Tibial artery (tissue), 4 donors: ENCODE measurements at regions not wholly inside any gene's neighbourhood (a gene's known extent, or its start where the extent isn't known, plus 50 kb on each side); places are given as distances from the start of the nearest gene placed in this dataset.

Experiments
- DNase-seq, 2 donors: peaks; one replicate each; pipeline ENCODE4 v3.0.0-alpha.2; 2019
- H3K27ac ChIP-seq, 2 donors: fragments of 200-600 bp; sonication (generic) in 1 of 2; 1 replicate in 1 of 2; 2 replicates in 1 of 2; pipeline ENCODE4 v1.5.1; 2018 to 2019; ENCODE audit warnings: mild to moderate bottlenecking in 1 of 2
- H3K27me3 ChIP-seq, 2 donors: fragments of 200-600 bp; sonication (generic) in 1 of 2; one replicate each; pipeline versions ENCODE4 v1.5.1 to v1.6.0; 2016 to 2019
- H3K36me3 ChIP-seq, 3 donors: fragments of 200-600 bp; sonication (generic) in 2 of 3; one replicate each; pipeline ENCODE4 v1.5.1; 2016 to 2019; ENCODE audit warnings: mild to moderate bottlenecking in 2 of 3
- H3K4me1 ChIP-seq, 4 donors: fragments of 200-600 bp; sonication (generic) in 2 of 4; 1 replicate in 3 of 4; 2 replicates in 1 of 4; pipeline ENCODE4 v1.5.1; 2016 to 2019
- H3K4me3 ChIP-seq, 2 donors: fragments of 200-600 bp; sonication (generic) in 1 of 2; 1 replicate in 1 of 2; 2 replicates in 1 of 2; pipeline ENCODE4 v1.5.1; 2018 to 2019; ENCODE audit warnings: mild to moderate bottlenecking in 2 of 2
- H3K9me3 ChIP-seq, 3 donors: fragments of 200-600 bp; sonication (generic) in 1 of 3; one replicate each; pipeline ENCODE4 v1.5.1; 2016 to 2019
- intact Hi-C: fragments of 100-400 bp; cut with DNase I; formaldehyde crosslinking; loops from one replicate; pipeline ENCODE4 v1.15.0; 2023; ENCODE audit warnings: low total_unique reads
- TF ChIP-seq, protein P1 (sequence below), 2 experiments: fragments of 200-600 bp in 1 of 2; fragments of 450-650 bp in 1 of 2; IDR thresholded peaks; one replicate each; pipeline ENCODE4 v1.5.1; 2017 to 2019; ENCODE audit warnings: antibody characterized with exemption in 2 of 2, mild to moderate bottlenecking in 1 of 2, moderate library complexity in 1 of 2

- H3K4me3 ChIP-seq: no peak overlapping the region
- no peak for DNase-seq
- TF ChIP-seq, protein P1, sequence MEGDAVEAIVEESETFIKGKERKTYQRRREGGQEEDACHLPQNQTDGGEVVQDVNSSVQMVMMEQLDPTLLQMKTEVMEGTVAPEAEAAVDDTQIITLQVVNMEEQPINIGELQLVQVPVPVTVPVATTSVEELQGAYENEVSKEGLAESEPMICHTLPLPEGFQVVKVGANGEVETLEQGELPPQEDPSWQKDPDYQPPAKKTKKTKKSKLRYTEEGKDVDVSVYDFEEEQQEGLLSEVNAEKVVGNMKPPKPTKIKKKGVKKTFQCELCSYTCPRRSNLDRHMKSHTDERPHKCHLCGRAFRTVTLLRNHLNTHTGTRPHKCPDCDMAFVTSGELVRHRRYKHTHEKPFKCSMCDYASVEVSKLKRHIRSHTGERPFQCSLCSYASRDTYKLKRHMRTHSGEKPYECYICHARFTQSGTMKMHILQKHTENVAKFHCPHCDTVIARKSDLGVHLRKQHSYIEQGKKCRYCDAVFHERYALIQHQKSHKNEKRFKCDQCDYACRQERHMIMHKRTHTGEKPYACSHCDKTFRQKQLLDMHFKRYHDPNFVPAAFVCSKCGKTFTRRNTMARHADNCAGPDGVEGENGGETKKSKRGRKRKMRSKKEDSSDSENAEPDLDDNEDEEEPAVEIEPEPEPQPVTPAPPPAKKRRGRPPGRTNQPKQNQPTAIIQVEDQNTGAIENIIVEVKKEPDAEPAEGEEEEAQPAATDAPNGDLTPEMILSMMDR (IDR thresholded peaks at IDR 0.05): no peak
- no peaks in the 10 kb centered on the region for H3K9me3 ChIP-seq
- intact Hi-C loops: no loop called here
- H3K27ac ChIP-seq: no peak overlapping the region
- H3K4me1 ChIP-seq: no peaks in the 10 kb centered on the region
- H3K36me3 ChIP-seq: no peaks in the 10 kb centered on the region
- H3K27me3 ChIP-seq: no peaks in the 10 kb centered on the region
These were observed 318.6 kb downstream of the TCERG1L start for GRCh38 chr10:130992802-130993523.

DNA sequence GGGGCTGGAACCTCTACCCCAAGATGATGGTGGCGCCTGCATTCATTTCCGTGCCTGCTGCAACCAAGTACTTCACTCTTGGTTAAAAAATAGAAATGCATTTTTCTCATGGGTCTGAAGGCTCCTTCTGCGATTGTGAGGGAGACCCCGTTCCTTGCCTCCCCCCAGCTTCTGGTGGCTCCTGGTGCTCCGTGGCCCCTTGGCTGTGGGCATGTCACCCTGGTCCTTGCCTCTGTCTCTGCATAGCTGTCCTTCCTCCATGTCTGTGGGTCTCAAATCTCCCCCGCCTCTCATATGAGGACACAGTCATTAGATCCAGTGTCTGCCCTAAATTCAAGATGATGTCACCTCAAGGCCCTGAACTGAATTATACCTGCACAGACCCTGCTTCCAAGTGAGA, 317.9 kb downstream of the TCERG1L start:
- TF ChIP-seq, protein P1 (IDR thresholded peaks at IDR 0.05): no peak
- intact Hi-C loops: no loop called here
- no peaks in the 10 kb centered on the region for H3K9me3 ChIP-seq
- no peaks in the 10 kb centered on the region for H3K27me3 ChIP-seq
- no peak overlapping the region for H3K4me3 ChIP-seq
- H3K27ac ChIP-seq: no peak overlapping the region
- H3K4me1 ChIP-seq: no peaks in the 10 kb centered on the region
- no peak for DNase-seq
- no peaks in the 10 kb centered on the region for H3K36me3 ChIP-seq

- Histone ChIP-seq H3K4me1 (no peaks in the 10 kb centered on the region), H3K4me3 (no peak overlapping the region), H3K27me3 (peaks cover 0 to 2% of the 10 kb centered on the region in 2 donors), H3K9me3 (no peaks in the 10 kb centered on the region), H3K36me3 (no peaks in the 10 kb centered on the region), H3K27ac (no peak overlapping the region)
- TF ChIP-seq, protein P1 (IDR thresholded peaks at IDR 0.05): no peak
- intact Hi-C loops: no loop called here
- no peak for DNase-seq
These were observed 317.3 kb downstream of the TCERG1L start for GRCh38 chr10:130994191-130994590.

DNA sequence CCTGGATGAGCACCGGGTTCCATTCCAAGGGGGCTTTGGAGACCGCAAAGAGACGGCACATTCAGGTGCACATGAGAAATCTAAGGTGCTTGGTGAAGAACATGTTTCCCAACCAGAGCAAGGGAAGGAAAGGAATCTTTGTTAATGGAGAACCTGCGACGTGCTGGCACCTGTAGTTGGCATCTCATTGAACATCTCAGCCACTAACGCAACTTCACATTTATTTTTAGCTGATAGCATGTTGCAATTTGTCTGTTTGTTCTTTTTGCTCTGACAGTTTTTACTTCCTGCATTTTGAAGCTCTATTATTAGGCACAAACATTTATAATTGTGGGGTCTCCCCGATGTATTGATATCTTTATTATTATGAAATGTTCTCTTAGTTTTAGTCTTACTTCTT, 316.7 kb downstream of the TCERG1L start:
- TF ChIP-seq, protein P1 (IDR thresholded peaks at IDR 0.05): no peak
- Histone ChIP-seq H3K36me3 (no peaks in the 10 kb centered on the region), H3K4me3 (no peak overlapping the region), H3K9me3 (no peaks in the 10 kb centered on the region), H3K27me3 (peaks cover 0 to 5% of the 10 kb centered on the region in 2 donors), H3K4me1 (no peaks in the 10 kb centered on the region), H3K27ac (no peak overlapping the region)
- DNase-seq: no peak
- intact Hi-C loops: no loop called here

DNA sequence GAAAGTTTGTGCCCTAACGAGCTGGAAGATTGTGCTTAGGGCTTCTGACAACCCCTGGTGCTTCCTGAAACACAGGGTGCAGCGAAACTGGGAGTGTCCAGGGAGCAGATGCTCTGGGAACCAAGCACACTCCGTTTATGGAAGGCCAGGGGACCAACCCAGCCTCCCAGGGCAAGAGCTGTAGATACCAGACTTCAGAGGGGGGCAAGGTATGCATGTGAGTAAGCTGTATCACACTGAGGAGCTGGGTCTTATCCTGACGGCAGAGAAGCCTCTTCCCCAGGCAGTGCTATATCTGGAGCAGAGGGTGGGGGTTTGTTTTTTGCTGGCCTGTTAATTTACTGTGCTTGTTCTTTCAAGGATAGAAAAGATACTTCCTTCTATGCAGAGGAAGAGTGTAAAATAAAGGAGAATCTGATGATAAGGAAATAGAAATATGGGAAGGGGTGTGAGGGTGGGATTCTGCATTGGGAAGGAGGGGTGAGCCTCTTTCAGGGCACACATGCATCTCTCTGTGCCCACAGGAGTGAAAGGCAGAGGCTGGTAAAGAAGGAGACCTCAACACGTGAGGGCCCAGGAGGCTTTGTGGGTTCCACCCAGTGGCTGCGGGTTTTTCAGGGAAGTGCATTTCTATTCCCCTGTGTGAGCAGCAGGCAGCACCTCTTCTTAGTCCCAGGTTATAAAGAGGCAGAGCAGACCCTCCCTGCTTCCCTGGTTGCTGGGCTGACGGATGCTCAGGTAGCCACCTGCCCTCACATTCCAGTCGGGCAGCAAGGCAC, 314.1 kb downstream of the TCERG1L start:
- Histone ChIP-seq H3K27me3 (peaks cover 0 to 5% of the 10 kb centered on the region in 2 donors), H3K9me3 (no peaks in the 10 kb centered on the region), H3K4me1 (no peaks in the 10 kb centered on the region), H3K27ac (no peak overlapping the region), H3K4me3 (no peak overlapping the region), H3K36me3 (no peaks in the 10 kb centered on the region)
- TF ChIP-seq, protein P1 (IDR thresholded peaks at IDR 0.05): no peak
- intact Hi-C loops: no loop called here
- DNase-seq: no peak
